OCI-LY3 (cell line): ENCODE measurements at regions not wholly inside any gene's neighbourhood (a gene's known extent, or its start where the extent isn't known, plus 50 kb on each side); places are given as distances from the start of the nearest gene placed in this dataset.

Source experiments
- H2AFZ ChIP-seq: fragments of 200-600, 300-600 bp; shearing (Covaris generic); 2 replicates; pipeline ENCODE4 v1.6.0; 2014; ENCODE audit warnings: antibody characterized with exemption, low read depth, low read length
- H3K27ac ChIP-seq: fragments of 200-600, 300-600 bp; sonication (generic); 2 replicates; pipeline ENCODE4 v1.5.1; 2014; ENCODE audit warnings: mild to moderate bottlenecking, low read length, moderate library complexity, mixed read lengths
- H3K27me3 ChIP-seq: fragments of 200-600, 300-600 bp; sonication (generic); 2 replicates; pipeline ENCODE4 v1.6.1; 2014; ENCODE audit warnings: low read depth, low read length, mixed read lengths
- H3K36me3 ChIP-seq: fragments of 200-600, 300-600 bp; sonication (generic); replicated peaks from 2 replicates; pipeline ENCODE3; 2014; ENCODE audit warnings: low read depth, low read length, mixed read lengths
- H3K4me1 ChIP-seq: fragments of 300-600, 200-600 bp; sonication (generic); 2 replicates; pipeline ENCODE4 v1.6.1; 2014; ENCODE audit warnings: low read length, mixed read lengths
- H3K4me2 ChIP-seq: fragments of 200-600, 300-600 bp; sonication (generic); 2 replicates; pipeline ENCODE4 v1.6.1; 2014; ENCODE audit warnings: low read length, mixed read lengths
- H3K4me3 ChIP-seq: fragments of 300-600, 200-600 bp; sonication (generic); 2 replicates; pipeline ENCODE4 v1.5.1; 2014; ENCODE audit warnings: antibody characterized with exemption, mild to moderate bottlenecking, low read length, moderate library complexity
- H3K79me2 ChIP-seq: fragments of 300-600, 200-600 bp; shearing (Covaris generic); 2 replicates; pipeline ENCODE4 v1.6.1; 2014; ENCODE audit warnings: mild to moderate bottlenecking, low read length, mixed read lengths
- H3K9ac ChIP-seq: fragments of 300-600, 200-600 bp; shearing (Covaris generic); 2 replicates; pipeline ENCODE4 v1.6.0; 2014; ENCODE audit warnings: mild to moderate bottlenecking, low read length, moderate library complexity
- H3K9me3 ChIP-seq: fragments of 200-600, 300-600 bp; shearing (Covaris generic); 2 replicates; pipeline ENCODE4 v1.6.1; 2014; ENCODE audit warnings: low read length, mixed read lengths; ENCODE audit not compliant: insufficient read depth
- H4K20me1 ChIP-seq: fragments of 200-600, 300-600 bp; sonication (generic); 2 replicates; pipeline ENCODE4 v1.6.1; 2016; ENCODE audit warnings: low read length, mixed read lengths; ENCODE audit not compliant: insufficient read depth
- CTCF ChIP-seq: fragments of 200-600, 300-600 bp; sonication (generic); IDR thresholded peaks from 2 replicates; pipeline ENCODE4 v1.5.1; 2014; ENCODE audit warnings: antibody characterized with exemption, low read length, low read depth
- EZH2phosphoT487 ChIP-seq: fragments of 200-600 bp; shearing (Covaris generic); IDR thresholded peaks from 2 replicates; pipeline ENCODE4 v1.6.1; 2018; ENCODE audit warnings: antibody characterized with exemption, mixed run types, low read depth

- no peak overlapping the region for H3K4me3 ChIP-seq
- TF ChIP-seq EZH2phosphoT487 (no peak), CTCF (no peak)
- H3K4me1 ChIP-seq: no peaks in the 10 kb centered on the region
- H3K9me3 ChIP-seq: no peaks in the 10 kb centered on the region
- H3K79me2 ChIP-seq: no peaks in the 10 kb centered on the region
- H3K9ac ChIP-seq: no peak overlapping the region
- H2AFZ ChIP-seq: no peak overlapping the region
- no peak overlapping the region for H3K4me2 ChIP-seq
- H3K27ac ChIP-seq: no peak overlapping the region
- H4K20me1 ChIP-seq: no peaks in the 10 kb centered on the region
- no peaks in the 10 kb centered on the region for H3K36me3 ChIP-seq
- H3K27me3 ChIP-seq: no peaks in the 10 kb centered on the region
These were observed 130.4 kb downstream of the MSL3 start for GRCh38 chrX:11888421-11888820.

GRCh38 chrX:11889791-11890190 is 131.8 kb downstream of the MSL3 start:
- Histone ChIP-seq H3K27ac (no peak overlapping the region), H3K9me3 (no peaks in the 10 kb centered on the region), H2AFZ (no peak overlapping the region), H3K27me3 (no peaks in the 10 kb centered on the region), H3K4me2 (no peak overlapping the region), H3K4me3 (no peak overlapping the region), H3K36me3 (no peaks in the 10 kb centered on the region), H3K4me1 (no peaks in the 10 kb centered on the region), H4K20me1 (no peaks in the 10 kb centered on the region), H3K79me2 (no peaks in the 10 kb centered on the region), H3K9ac (no peak overlapping the region)
- TF ChIP-seq EZH2phosphoT487 (no peak), CTCF (no peak)

GRCh38 chrX:11890836-11891514 is 132.9 kb downstream of the MSL3 start:
- H3K4me2 ChIP-seq: no peak overlapping the region
- H3K36me3 ChIP-seq: no peaks in the 10 kb centered on the region
- no peaks in the 10 kb centered on the region for H3K27me3 ChIP-seq
- H4K20me1 ChIP-seq: no peaks in the 10 kb centered on the region
- H3K4me3 ChIP-seq: no peak overlapping the region
- no peaks in the 10 kb centered on the region for H3K4me1 ChIP-seq
- H3K27ac ChIP-seq: no peak overlapping the region
- H3K9ac ChIP-seq: no peak overlapping the region
- no peaks in the 10 kb centered on the region for H3K9me3 ChIP-seq
- TF ChIP-seq EZH2phosphoT487 (no peak), CTCF (no peak)
- H2AFZ ChIP-seq: no peak overlapping the region
- no peaks in the 10 kb centered on the region for H3K79me2 ChIP-seq

- Histone ChIP-seq H3K36me3 (no peaks in the 10 kb centered on the region), H3K27me3 (no peaks in the 10 kb centered on the region), H4K20me1 (no peaks in the 10 kb centered on the region), H2AFZ (no peak overlapping the region), H3K4me3 (no peak overlapping the region), H3K79me2 (no peaks in the 10 kb centered on the region), H3K9me3 (no peaks in the 10 kb centered on the region), H3K27ac (no peak overlapping the region), H3K4me1 (no peaks in the 10 kb centered on the region), H3K9ac (no peak overlapping the region), H3K4me2 (no peak overlapping the region)
- TF ChIP-seq CTCF (no peak), EZH2phosphoT487 (no peak)
These were observed 136.1 kb downstream of the MSL3 start for GRCh38 chrX:11893933-11894710.
